ENCODE measurements at regions not wholly inside any gene's neighbourhood (a gene's known extent, or its start where the extent isn't known, plus 50 kb on each side); places are given as distances from the start of the nearest gene placed in this dataset.

DNA sequence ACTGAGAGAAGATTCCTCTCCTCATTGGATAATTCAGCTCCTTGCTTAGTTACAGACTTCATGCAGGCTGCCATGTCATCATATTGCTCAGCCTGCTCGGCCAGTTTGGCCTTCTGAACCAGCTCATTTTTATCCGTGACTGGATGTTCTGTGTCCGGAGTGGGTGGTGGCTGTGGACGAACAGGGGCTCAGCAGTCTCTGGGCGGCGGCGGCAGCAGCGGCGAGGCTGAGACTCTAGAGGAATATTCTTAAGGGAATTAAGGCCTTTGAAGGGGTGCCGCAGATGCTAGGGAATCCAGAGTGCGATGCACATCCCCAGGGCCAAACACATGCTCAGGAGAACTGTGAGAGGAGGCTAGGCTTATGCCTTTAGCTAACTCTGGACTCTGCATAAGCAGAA lies 97.9 kb upstream of the GYPC start:
- TF ChIP-seq, protein P1, sequence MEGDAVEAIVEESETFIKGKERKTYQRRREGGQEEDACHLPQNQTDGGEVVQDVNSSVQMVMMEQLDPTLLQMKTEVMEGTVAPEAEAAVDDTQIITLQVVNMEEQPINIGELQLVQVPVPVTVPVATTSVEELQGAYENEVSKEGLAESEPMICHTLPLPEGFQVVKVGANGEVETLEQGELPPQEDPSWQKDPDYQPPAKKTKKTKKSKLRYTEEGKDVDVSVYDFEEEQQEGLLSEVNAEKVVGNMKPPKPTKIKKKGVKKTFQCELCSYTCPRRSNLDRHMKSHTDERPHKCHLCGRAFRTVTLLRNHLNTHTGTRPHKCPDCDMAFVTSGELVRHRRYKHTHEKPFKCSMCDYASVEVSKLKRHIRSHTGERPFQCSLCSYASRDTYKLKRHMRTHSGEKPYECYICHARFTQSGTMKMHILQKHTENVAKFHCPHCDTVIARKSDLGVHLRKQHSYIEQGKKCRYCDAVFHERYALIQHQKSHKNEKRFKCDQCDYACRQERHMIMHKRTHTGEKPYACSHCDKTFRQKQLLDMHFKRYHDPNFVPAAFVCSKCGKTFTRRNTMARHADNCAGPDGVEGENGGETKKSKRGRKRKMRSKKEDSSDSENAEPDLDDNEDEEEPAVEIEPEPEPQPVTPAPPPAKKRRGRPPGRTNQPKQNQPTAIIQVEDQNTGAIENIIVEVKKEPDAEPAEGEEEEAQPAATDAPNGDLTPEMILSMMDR (conservative IDR thresholded peaks at IDR 0.05), result no peak
- TF ChIP-seq EZH2 (IDR thresholded peaks at IDR 0.05; ENCODE audit: low read depth), result no peak

All from PC-9 (cell line).